ENCODE measurements at regions not wholly inside any gene's neighbourhood (a gene's known extent, or its start where the extent isn't known, plus 50 kb on each side); places are given as distances from the start of the nearest gene placed in this dataset.

- TF ChIP-seq JUNB (IDR thresholded peaks at IDR 0.05; ENCODE audit: unreplicated experiment) (no peak), EZH2 (IDR thresholded peaks at IDR 0.05; ENCODE audit: low read depth, unreplicated experiment) (no peak), REST (IDR thresholded peaks at IDR 0.05; ENCODE audit: unreplicated experiment) (no peak), CREB1 (CRISPR knock-in tag; IDR thresholded peaks at IDR 0.05; ENCODE audit: low read depth) (no peak), POLR2AphosphoS5 (IDR thresholded peaks at IDR 0.05; ENCODE audit: low read depth) (no peak), EZH2phosphoT487 (IDR thresholded peaks at IDR 0.05; ENCODE audit: unreplicated experiment) (no peak), ETS1 (IDR thresholded peaks at IDR 0.05) (no peak), STAT1 (IDR thresholded peaks at IDR 0.05; ENCODE audit: unreplicated experiment) (no peak)
- TF ChIP-seq, protein P1, sequence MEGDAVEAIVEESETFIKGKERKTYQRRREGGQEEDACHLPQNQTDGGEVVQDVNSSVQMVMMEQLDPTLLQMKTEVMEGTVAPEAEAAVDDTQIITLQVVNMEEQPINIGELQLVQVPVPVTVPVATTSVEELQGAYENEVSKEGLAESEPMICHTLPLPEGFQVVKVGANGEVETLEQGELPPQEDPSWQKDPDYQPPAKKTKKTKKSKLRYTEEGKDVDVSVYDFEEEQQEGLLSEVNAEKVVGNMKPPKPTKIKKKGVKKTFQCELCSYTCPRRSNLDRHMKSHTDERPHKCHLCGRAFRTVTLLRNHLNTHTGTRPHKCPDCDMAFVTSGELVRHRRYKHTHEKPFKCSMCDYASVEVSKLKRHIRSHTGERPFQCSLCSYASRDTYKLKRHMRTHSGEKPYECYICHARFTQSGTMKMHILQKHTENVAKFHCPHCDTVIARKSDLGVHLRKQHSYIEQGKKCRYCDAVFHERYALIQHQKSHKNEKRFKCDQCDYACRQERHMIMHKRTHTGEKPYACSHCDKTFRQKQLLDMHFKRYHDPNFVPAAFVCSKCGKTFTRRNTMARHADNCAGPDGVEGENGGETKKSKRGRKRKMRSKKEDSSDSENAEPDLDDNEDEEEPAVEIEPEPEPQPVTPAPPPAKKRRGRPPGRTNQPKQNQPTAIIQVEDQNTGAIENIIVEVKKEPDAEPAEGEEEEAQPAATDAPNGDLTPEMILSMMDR (conservative IDR thresholded peaks at IDR 0.05; ENCODE audit: low read depth in 2 of 2) = no peak
Observed at GRCh38 chr9:2385746-2386145, 235.8 kb upstream of the VLDLR start.
